HG02678 (cell line): ENCODE measurements at regions not wholly inside any gene's neighbourhood (a gene's known extent, or its start where the extent isn't known, plus 50 kb on each side); places are given as distances from the start of the nearest gene placed in this dataset.

ENCODE experiments used
- ATAC-seq: cut with Tn5 transposase; IDR thresholded peaks from one replicate; pipeline ENCODE4 v1.9.1; 2021; ENCODE audit warnings: mild to moderate bottlenecking, moderate library complexity; ENCODE audit not compliant: unreplicated experiment

DNA sequence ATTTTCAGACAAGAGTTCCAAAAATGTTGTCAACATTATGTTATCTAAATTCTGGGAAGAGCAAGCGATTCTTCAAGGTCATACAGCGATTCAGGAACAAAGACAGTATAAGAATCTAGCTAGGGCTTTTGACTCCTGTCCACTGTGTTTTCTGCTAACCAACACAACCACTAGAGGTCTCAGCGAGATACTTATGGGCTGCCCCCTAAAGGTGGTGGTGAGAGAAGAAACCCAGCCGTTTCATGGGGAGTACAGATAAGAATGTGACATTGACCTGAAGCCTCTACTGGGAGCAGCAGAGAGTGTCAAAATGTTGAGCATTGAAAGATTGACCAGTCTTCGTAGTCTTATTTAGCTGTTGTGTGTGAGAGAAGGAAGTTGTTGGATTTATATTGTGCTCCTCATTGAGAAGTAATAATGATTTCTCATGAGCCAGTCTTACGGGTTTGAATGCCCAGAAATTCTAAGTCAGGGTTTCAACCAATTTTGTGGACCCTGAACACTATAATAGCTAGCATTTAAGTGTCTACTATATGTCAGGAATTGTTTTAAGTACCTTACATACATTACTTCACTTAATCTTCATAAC, 168.3 kb downstream of the SPRY1 start:
- peak; percentile 100 for ATAC-seq

DNA sequence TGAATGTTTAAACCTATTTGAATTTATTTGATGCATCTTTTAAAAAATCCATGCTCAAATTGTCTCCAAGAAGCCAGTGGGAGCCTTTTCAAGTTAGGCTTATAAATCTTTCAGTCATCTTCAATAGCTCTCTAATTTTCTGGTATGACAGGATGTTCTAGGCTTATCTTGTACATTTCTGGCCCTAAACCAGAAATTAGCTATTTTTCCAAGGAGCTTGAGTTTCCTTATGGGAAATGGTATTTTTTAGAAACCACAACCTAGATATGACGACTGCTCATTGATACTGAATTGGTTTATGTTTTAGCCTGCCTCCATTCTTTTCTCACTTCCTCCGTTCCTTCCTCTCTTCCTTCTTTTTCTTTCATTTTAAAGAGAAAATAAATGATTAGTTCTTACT, 172.3 kb downstream of the SPRY1 start:
- ATAC-seq, result no peak

DNA sequence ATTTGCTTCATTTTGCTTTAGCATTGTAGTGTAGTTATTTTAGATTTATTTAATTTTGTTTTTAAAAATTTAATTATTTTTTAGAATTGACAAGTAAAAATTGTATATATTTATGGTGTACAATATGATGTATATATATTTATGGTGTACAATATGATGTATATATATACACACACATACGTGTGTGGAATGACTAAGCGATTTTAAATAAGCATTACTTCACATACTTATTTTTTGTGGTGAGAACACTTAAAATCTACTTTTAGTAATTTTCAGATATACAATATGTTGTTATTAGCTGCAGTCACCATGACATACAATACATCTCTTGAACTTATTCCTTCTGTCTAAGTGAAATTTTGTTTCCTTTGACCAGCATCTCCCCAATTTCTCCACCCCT, 172.9 kb downstream of the SPRY1 start:
- no peak for ATAC-seq

- ATAC-seq, result no peak
Observed at GRCh38 chr4:123573866-123574508, 177.4 kb downstream of the SPRY1 start.

- ATAC-seq, result no peak
Observed at GRCh38 chr4:123575291-123575690, 178.7 kb downstream of the SPRY1 start.

DNA sequence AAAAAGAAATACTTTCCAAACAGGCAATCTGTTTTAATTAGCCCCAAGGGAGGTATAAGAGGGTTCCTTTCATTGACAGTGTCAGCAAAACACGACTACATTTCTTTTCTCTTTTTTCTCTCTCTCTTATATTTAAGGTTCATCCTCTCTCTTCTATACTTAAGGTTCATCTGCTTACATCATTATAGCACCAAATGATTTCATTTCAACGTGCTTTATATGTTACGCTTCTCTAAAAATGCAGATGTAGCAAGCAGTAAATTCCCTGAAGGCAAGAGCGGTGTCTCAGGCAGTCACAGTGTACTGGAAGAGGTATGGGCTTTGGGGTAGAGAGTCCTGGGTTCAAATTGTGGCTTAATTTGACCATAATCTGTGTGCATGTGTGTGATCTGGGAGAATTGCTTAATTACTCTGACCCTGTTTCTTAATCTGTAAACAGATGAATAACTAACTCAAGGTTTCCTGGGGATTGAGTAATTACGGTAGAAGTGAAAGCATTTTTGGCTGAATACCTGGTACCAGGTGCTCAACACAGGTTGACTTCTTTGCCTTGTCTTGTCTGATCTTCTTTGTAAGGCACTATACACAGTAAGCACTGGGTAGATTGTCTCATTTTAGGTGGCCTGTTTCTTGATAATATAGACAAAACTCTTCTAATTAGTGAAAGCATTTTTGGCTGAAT, 180.8 kb downstream of the SPRY1 start:
- no peak for ATAC-seq

DNA sequence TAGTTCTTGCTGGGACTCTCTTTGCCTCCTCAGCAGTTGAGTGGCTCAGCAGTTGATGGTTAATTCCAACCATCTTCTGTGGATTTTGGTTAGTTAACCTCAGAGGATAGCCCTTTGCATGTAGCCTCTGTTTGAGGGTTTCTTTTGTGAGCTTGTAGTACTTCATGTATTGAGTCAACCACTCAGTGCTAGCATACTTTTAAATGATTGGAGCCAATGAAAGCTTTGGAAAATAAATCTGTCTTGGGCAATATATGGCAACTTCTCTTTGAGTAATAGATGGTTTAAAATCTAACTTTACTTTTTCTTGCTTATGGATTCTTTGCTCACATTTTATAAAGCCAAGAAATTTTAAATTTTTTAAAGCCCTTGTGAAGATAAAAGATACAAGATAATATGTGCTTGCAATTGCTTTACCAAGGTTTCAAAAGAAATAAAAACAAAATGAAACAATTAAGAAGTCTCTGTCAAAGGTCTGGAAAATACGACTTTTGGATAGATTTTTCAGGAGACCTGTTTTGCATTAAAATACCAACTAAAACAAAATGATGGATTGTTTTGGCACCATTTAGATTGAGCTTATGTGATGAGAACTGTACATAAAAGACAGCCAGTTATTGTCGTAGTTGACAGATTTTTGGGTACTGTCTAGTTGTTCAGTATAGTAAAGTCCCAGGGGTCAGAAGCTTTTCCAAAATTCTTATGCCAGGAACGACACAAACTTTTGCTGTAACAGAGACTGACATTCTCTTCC, 181.9 kb downstream of the SPRY1 start:
- no peak for ATAC-seq

GRCh38 chr4:123579961-123580360, 183.4 kb downstream of the SPRY1 start:
- ATAC-seq, result no peak

GRCh38 chr4:123580981-123581664, 184.5 kb downstream of the SPRY1 start:
- ATAC-seq, result no peak

- ATAC-seq, result no peak
Observed at GRCh38 chr4:123581802-123582201, 185.2 kb downstream of the SPRY1 start.

- no peak for ATAC-seq
Observed at GRCh38 chr4:123583043-123583442, 186.4 kb downstream of the SPRY1 start.

- ATAC-seq, result no peak
Observed at GRCh38 chr4:123585111-123585510, 188.5 kb downstream of the SPRY1 start.

DNA sequence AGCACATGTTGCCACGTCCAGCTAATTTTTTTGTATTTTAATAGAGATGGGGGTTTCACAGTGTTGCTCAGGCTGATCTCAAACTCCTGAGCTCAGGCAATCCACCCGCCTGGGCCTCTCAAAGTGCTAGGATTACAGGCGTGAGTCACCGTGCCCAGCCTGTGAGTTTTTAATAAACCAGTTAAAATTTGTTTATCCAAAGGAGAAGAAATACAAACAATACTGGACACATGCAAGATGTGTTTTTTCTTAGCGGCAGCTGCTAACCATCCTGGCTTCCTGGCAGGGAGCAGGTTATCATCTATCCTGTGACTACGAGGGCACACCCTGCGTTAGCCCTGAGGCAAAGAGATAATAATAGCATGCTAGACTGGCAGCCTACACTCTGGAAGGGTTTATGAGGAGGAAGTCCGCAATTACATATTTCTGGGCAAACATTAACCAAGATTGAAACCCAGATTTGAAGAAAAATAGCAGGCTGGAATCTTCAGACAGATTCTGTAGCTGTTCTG, 191.4 kb downstream of the SPRY1 start:
- peak; percentile 19 for ATAC-seq

DNA sequence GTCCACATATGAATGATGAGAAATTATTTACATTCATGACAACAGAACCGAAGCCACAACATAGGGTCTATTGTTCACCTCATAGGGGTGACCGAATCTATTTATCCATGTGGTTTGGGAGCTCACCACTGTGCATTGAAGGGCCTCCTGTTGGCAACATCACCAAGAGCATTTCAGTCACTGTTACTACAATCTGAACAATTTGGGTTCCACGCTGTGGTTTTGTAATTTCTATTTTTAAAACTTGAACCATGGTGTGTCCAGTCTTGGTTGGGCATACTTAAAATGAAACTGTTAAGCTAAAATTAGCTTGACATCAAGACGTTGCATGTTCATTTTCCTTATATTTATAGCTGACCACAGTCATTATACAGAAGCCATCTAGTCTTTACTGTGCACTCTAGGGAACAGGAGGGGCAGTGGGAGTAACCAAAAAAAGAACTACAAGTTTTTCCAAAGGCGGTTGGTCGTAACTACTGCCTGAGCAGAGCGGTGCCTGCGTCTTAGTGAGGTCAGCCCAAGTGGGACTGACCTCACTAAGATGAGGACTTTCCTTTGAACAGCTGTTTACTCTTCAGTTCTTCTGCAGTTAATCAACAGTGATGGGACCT, 192.1 kb downstream of the SPRY1 start:
- peak; percentile 74 for ATAC-seq

DNA sequence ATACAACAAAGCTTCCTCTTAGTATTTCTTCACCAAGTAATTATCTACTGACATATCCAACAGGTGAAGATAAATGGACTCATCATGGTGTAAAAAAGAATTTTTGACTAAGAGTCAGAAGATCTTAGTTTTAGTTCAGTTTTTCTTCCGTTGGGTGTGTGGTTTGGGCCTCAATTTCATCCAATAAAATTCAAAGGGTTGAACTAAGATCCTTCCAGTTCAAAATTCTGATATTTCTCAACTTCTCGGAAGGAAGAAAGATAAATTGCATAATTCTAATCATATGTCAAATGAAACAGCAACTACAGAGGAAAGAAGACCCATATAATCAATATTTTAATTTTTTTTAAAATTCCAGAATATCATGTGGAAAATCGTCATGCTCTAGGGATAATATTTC, 192.7 kb downstream of the SPRY1 start:
- ATAC-seq, result no peak

GRCh38 chr4:123591875-123592274, 195.3 kb downstream of the SPRY1 start:
- no peak for ATAC-seq

- ATAC-seq, result no peak
Observed at GRCh38 chr4:123593655-123594054, 197.1 kb downstream of the SPRY1 start.

DNA sequence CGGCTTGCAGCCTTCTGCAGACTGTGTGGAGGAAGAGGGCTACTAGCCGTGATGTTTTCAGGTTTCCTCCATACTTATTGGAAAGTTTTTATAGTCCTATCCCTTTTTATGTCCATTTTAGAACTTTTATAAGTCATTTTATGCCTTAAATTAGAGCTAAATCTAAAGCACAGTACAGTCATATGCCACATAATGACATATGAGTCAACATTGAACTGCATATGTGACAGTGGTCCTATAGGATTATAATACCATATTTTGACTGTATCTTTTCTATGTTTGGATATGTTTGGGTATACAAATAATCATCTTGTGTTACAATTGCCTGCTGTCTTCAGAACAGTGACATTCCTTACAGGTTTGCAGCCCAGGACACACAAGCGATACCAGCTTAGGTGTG, 200.2 kb downstream of the SPRY1 start:
- no peak for ATAC-seq

DNA sequence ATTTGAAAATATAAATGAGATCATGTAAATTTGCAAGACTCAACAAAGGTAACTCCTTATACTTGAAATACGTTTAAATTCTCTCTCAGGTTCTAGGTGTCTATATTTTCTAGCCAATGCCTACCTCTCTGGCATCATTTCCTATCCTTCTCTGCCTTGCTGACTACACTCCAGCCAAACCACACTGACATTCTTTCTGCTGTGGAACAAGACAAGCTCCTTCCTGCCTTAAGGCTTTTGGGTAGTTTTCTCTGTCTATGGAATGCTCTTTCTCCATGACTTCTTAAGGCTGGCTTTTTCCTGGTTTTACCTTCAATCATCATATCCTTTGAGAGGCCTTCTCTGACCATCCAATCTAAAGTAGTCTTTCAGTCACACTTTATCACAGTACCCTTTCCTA, 201.0 kb downstream of the SPRY1 start:
- no peak for ATAC-seq

DNA sequence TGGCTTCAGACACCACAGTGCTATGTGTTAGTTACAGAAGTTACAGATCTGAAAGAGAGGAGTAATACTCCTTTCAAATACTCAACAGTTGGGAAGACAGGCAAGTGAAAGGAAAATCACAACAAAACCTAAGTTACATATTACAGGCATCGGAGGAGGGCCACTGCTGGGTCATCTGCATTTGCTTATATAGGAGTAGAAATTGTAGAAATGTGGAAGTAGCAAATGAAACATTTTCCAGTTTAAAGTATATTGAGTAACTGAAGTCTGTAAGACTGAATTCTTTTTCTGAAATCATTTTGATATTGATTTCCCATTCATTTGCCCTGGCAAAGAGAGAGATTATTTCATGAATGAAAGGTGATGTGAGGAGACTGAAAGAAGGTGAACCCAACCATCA, 201.7 kb downstream of the SPRY1 start:
- ATAC-seq, result no peak
